ENCODE measurements at regions not wholly inside any gene's neighbourhood (a gene's known extent, or its start where the extent isn't known, plus 50 kb on each side); places are given as distances from the start of the nearest gene placed in this dataset.

GRCh38 chr3:110593749-110594148 is 477.9 kb upstream of the NECTIN3 start:
- TF ChIP-seq USF1 (IDR thresholded peaks at IDR 0.05) (no peak), YY1 (IDR thresholded peaks at IDR 0.05; ENCODE audit: low read depth) (no peak), TCF12 (IDR thresholded peaks at IDR 0.05; ENCODE audit: low read depth) (no peak), CREB1 (IDR thresholded peaks at IDR 0.05; ENCODE audit: low read depth) (no peak), EGR1 (IDR thresholded peaks at IDR 0.05) (no peak), NFIC (IDR thresholded peaks at IDR 0.05) (no peak), MAX (IDR thresholded peaks at IDR 0.05) (no peak), RAD21 (IDR thresholded peaks at IDR 0.05; ENCODE audit: low read depth) (no peak), ZBTB7A (IDR thresholded peaks at IDR 0.05; ENCODE audit: low read depth) (no peak), TAF1 (IDR thresholded peaks at IDR 0.05; ENCODE audit: low read depth) (no peak), FOXM1 (IDR thresholded peaks at IDR 0.05; ENCODE audit: borderline replicate concordance, low read depth) (no peak), REST (IDR thresholded peaks at IDR 0.05; ENCODE audit: low read depth) (no peak), EP300 (IDR thresholded peaks at IDR 0.05; ENCODE audit: borderline replicate concordance) (no peak)

- no peak for TF ChIP-seq EP300 (IDR thresholded peaks at IDR 0.05; ENCODE audit: borderline replicate concordance)
- TF ChIP-seq CEBPB (IDR thresholded peaks at IDR 0.05), result no peak
- no peak for TF ChIP-seq CREB1 (IDR thresholded peaks at IDR 0.05; ENCODE audit: low read depth)
- no peak for TF ChIP-seq NFIC (IDR thresholded peaks at IDR 0.05)
- TF ChIP-seq TEAD4 (IDR thresholded peaks at IDR 0.05), result no peak
- no peak for TF ChIP-seq REST (IDR thresholded peaks at IDR 0.05; ENCODE audit: low read depth)
- no peak for TF ChIP-seq FOXM1 (IDR thresholded peaks at IDR 0.05; ENCODE audit: borderline replicate concordance, low read depth)
- TF ChIP-seq YY1 (IDR thresholded peaks at IDR 0.05; ENCODE audit: low read depth), result no peak
- TF ChIP-seq MAX (IDR thresholded peaks at IDR 0.05), result no peak
- TF ChIP-seq USF1 (IDR thresholded peaks at IDR 0.05), result no peak
- TF ChIP-seq RAD21 (IDR thresholded peaks at IDR 0.05; ENCODE audit: low read depth), result no peak
- no peak for TF ChIP-seq EGR1 (IDR thresholded peaks at IDR 0.05)
- no peak for TF ChIP-seq ZBTB7A (IDR thresholded peaks at IDR 0.05; ENCODE audit: low read depth)
- TF ChIP-seq TAF1 (IDR thresholded peaks at IDR 0.05; ENCODE audit: low read depth), result no peak
These were observed 472.6 kb upstream of the NECTIN3 start for GRCh38 chr3:110598847-110599490.

GRCh38 chr3:110608566-110608965 is 463.1 kb upstream of the NECTIN3 start:
- TF ChIP-seq EGR1 (IDR thresholded peaks at IDR 0.05), result no peak
- TF ChIP-seq CREB1 (IDR thresholded peaks at IDR 0.05; ENCODE audit: low read depth), result no peak
- TF ChIP-seq ZBTB7A (IDR thresholded peaks at IDR 0.05; ENCODE audit: low read depth), result no peak
- no peak for TF ChIP-seq USF1 (IDR thresholded peaks at IDR 0.05)
- TF ChIP-seq TAF1 (IDR thresholded peaks at IDR 0.05; ENCODE audit: low read depth), result no peak
- TF ChIP-seq TEAD4 (IDR thresholded peaks at IDR 0.05), result no peak
- no peak for TF ChIP-seq YY1 (IDR thresholded peaks at IDR 0.05; ENCODE audit: low read depth)
- TF ChIP-seq CEBPB (IDR thresholded peaks at IDR 0.05), result no peak
- TF ChIP-seq RAD21 (IDR thresholded peaks at IDR 0.05; ENCODE audit: low read depth), result no peak
- no peak for TF ChIP-seq FOXM1 (IDR thresholded peaks at IDR 0.05; ENCODE audit: borderline replicate concordance, low read depth)
- TF ChIP-seq NFIC (IDR thresholded peaks at IDR 0.05), result no peak
- no peak for TF ChIP-seq EP300 (IDR thresholded peaks at IDR 0.05; ENCODE audit: borderline replicate concordance)
- no peak for TF ChIP-seq REST (IDR thresholded peaks at IDR 0.05; ENCODE audit: low read depth)
- no peak for TF ChIP-seq TCF12 (IDR thresholded peaks at IDR 0.05; ENCODE audit: low read depth)
- no peak for TF ChIP-seq MAX (IDR thresholded peaks at IDR 0.05)

Measured in Ishikawa (cell line).